HEK293 (cell line): ENCODE measurements at regions not wholly inside any gene's neighbourhood (a gene's known extent, or its start where the extent isn't known, plus 50 kb on each side); places are given as distances from the start of the nearest gene placed in this dataset.

ENCODE experiments used
- CTCF ChIA-PET: fragments of 350-600 bp; formaldehyde crosslinking; extraction: SDS; loops from one replicate; lab custom pipeline; 2021; ENCODE audit warnings: antibody characterized with exemption; lab: Yijun Ruan, JAX
- POLR2A ChIA-PET: fragments of 300-600 bp; formaldehyde crosslinking; extraction: SDS; loops from one replicate; lab custom pipeline; 2020; ENCODE audit warnings: antibody characterized with exemption, inconsistent platforms; lab: Yijun Ruan, JAX
- H3K27ac ChIP-seq: fragments of 200-500 bp; sonication (Bioruptor generic); 2 replicates; pipeline ENCODE4 v1.5.1; 2014; ENCODE audit warnings: low read depth, low read length, control low read depth, inconsistent platforms; ENCODE audit errors: extremely low read depth
- H3K36me3 ChIP-seq, 2 experiments: fragments of 200-500 bp in 1 of 2; sonication (Bioruptor generic) in 1 of 2; 1 replicate in 1 of 2; 2 replicates in 1 of 2; pipeline ENCODE4 v1.5.1; 2014 to 2017; ENCODE audit warnings: inconsistent platforms in 2 of 2, low read length in 2 of 2; ENCODE audit not compliant: control insufficient read depth in 2 of 2, insufficient read depth in 1 of 2
- H3K4me1 ChIP-seq: fragments of 200-500 bp; sonication (Bioruptor generic); 2 replicates; pipeline ENCODE4 v1.5.1; 2014; ENCODE audit warnings: mild to moderate bottlenecking, low read length, inconsistent platforms; ENCODE audit not compliant: control insufficient read depth, insufficient read depth
- H3K4me3 ChIP-seq: 2 replicates; pipeline ENCODE4 v1.5.1; 2011; ENCODE audit warnings: low read depth, mild to moderate bottlenecking, control low read depth, low read length, moderate library complexity
- H3K9me3 ChIP-seq: fragments of 200-500 bp; sonication (Bioruptor generic); 2 replicates; pipeline ENCODE4 v1.5.1; 2014; ENCODE audit warnings: low read depth, low read length, inconsistent platforms; ENCODE audit not compliant: control insufficient read depth, insufficient read depth
- GLIS1 ChIP-seq: fragments of 450-650 bp; formaldehyde crosslinking; IDR thresholded peaks from 2 replicates; pipeline ENCODE4 v1.5.1; 2016; ENCODE audit warnings: missing biosample characterization, missing genetic modification characterization
- KLF10 ChIP-seq: fragments of 450-650 bp; IDR thresholded peaks from 2 replicates; pipeline ENCODE4 v1.5.1; 2018; ENCODE audit warnings: missing biosample characterization, mild to moderate bottlenecking, missing genetic modification characterization
- KLF16 ChIP-seq: fragments of 450-650 bp; formaldehyde crosslinking; IDR thresholded peaks from 2 replicates; pipeline ENCODE4 v1.5.1; 2017; ENCODE audit warnings: missing biosample characterization, missing genetic modification characterization
- TRIM28 ChIP-seq: IDR thresholded peaks from 2 replicates; pipeline ENCODE4 v1.6.1; 2011; ENCODE audit warnings: low read length, control low read depth, borderline replicate concordance
- ZNF146 ChIP-seq: fragments of 450-650 bp; formaldehyde crosslinking; IDR thresholded peaks from 2 replicates; pipeline ENCODE4 v1.5.1; 2016; ENCODE audit warnings: missing biosample characterization, missing genetic modification characterization
- ZNF248 ChIP-seq: fragments of 450-650 bp; formaldehyde crosslinking; IDR thresholded peaks from 2 replicates; pipeline ENCODE4 v1.5.1; 2017; ENCODE audit warnings: missing biosample characterization, missing genetic modification characterization
- ZNF548 ChIP-seq: fragments of 450-650 bp; formaldehyde crosslinking; IDR thresholded peaks from 2 replicates; pipeline ENCODE4 v1.5.1; 2016; ENCODE audit warnings: missing biosample characterization, missing genetic modification characterization
- ZNF624 ChIP-seq: fragments of 450-650 bp; formaldehyde crosslinking; IDR thresholded peaks from 2 replicates; pipeline ENCODE4 v1.5.1; 2017; ENCODE audit warnings: missing biosample characterization, missing genetic modification characterization
- ZNF626 ChIP-seq: fragments of 450-650 bp; sonication (Bioruptor Pico); formaldehyde crosslinking; IDR thresholded peaks from 2 replicates; pipeline ENCODE4 v1.5.1; 2018; ENCODE audit warnings: missing biosample characterization, missing genetic modification characterization, inconsistent platforms
- ZSCAN23 ChIP-seq: fragments of 450-650 bp; formaldehyde crosslinking; IDR thresholded peaks from 2 replicates; pipeline ENCODE4 v1.5.1; 2016; ENCODE audit warnings: missing biosample characterization, missing genetic modification characterization
- ZXDB ChIP-seq: fragments of 450-650 bp; formaldehyde crosslinking; IDR thresholded peaks from 2 replicates; pipeline ENCODE4 v1.5.1; 2016; ENCODE audit warnings: missing biosample characterization, missing genetic modification characterization
- TF ChIP-seq, protein P1 (sequence below): fragments of 450-650 bp; formaldehyde crosslinking; IDR thresholded peaks from 2 replicates; pipeline ENCODE4 v1.5.1; 2016; ENCODE audit warnings: missing biosample characterization, missing genetic modification characterization, low read depth
- TF ChIP-seq, protein P2 (sequence below): fragments of 450-650 bp; formaldehyde crosslinking; IDR thresholded peaks from 2 replicates; pipeline ENCODE4 v1.5.1; 2016; ENCODE audit warnings: missing biosample characterization, missing genetic modification characterization
- TF ChIP-seq, protein P3 (sequence below): fragments of 450-650 bp; formaldehyde crosslinking; IDR thresholded peaks from 2 replicates; pipeline ENCODE4 v1.5.1; 2017; ENCODE audit warnings: missing biosample characterization, mild to moderate bottlenecking, missing genetic modification characterization, moderate library complexity

DNA sequence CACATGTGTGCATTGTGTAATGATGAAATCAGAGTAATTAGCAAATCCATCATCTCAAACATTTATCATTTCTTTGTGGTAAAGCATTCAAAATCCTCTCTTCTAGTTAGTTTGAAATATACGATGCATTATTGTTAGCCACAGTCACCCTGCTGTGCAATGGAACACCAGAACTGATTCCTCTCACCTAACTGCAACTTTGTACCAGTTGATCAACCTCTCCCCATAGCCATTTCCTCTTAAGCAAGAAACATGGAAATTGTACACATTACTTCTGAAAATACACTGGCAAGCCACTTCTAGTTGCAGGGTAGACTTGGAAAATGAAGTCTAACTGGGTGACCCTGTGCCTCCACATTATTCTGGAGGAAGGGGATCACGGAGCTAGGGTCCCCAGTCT lies 58.1 kb upstream of the ESR1 start:
- POLR2A ChIA-PET = no interaction called here
- TF ChIP-seq ZNF626 (tag by site-specific recombination) = no peak
- no peak for TF ChIP-seq ZSCAN23 (tag by site-specific recombination)
- TF ChIP-seq ZNF146 (tag by site-specific recombination) = no peak
- Histone ChIP-seq H3K27ac (no peak overlapping the region), H3K36me3 (no peaks in the 10 kb centered on the region), H3K9me3 (no peaks in the 10 kb centered on the region), H3K4me3 (no peak overlapping the region), H3K4me1 (no peaks in the 10 kb centered on the region)
- CTCF ChIA-PET = interaction anchor here (0.7 to 2.9 kb wide), 3 partner anchors 16 to 1660 kb away, joined by 3 to 14 read pairs (median 4); no protein-coding TSS in a partner anchor

DNA sequence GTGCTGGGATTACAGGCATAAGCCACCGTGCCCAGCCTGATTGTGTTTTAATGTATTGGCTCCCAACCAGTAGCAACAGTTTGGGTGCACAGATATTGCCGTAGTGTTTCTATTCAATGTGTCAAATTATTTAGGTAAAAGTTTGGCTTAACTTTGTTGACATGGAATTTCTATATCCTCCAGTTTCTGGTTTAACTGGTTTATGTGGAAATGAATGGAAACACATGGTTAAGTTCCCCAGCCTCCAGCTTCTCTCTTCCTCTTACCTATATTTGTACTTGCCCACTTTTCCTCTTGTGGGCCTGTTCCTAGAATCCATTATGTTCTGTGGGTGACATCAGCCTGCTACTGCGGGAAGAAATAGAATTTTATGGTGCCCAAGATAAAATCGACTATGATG lies 53.9 kb upstream of the ESR1 start:
- POLR2A ChIA-PET = no interaction called here
- H3K4me1 ChIP-seq = no peaks in the 10 kb centered on the region
- no peaks in the 10 kb centered on the region for H3K36me3 ChIP-seq
- TF ChIP-seq GLIS1 (tag by site-specific recombination) = no peak
- TF ChIP-seq KLF16 (tag by site-specific recombination) = no peak
- TF ChIP-seq, all 188 proteins: peak for 0
- no peaks in the 10 kb centered on the region for H3K9me3 ChIP-seq
- no peak overlapping the region for H3K27ac ChIP-seq
- CTCF ChIA-PET = interaction anchor here (0.6 to 1.7 kb wide), 3 partner anchors 12 to 595 kb away, joined by 3 to 5 read pairs (median 5); no protein-coding TSS in a partner anchor
- H3K4me3 ChIP-seq = no peak overlapping the region

DNA sequence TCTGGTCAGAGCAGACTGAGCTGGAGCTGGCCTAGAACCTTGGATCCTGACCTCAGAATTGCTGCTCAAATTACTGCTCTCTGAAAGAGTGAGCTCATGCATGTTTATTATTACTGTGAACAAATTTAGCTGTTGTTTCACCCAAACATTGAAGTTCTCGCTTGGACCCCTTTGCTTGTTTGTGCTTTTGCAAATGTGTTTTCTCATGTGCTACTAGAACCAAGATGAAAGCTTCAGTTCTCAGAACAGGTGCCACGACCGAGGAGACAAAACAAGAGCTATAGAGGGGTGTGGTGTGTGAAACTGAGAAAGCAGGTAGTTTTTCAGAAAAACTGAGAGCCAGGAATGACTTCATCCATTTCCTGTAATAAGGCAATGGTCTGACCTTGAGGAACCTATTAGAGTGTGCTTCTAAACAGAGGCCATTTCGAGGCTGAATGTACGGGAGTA lies 50.0 kb upstream of the ESR1 start:
- H3K4me1 ChIP-seq = no peaks in the 10 kb centered on the region
- ChIA-PET CTCF (interaction anchor here (1.1 kb wide), 1 partner anchor 368 kb away, joined by 5 read pairs; no protein-coding TSS in a partner anchor), POLR2A (no interaction called here)
- no peaks in the 10 kb centered on the region for H3K36me3 ChIP-seq
- no peak overlapping the region for H3K4me3 ChIP-seq
- TF ChIP-seq, protein P1, sequence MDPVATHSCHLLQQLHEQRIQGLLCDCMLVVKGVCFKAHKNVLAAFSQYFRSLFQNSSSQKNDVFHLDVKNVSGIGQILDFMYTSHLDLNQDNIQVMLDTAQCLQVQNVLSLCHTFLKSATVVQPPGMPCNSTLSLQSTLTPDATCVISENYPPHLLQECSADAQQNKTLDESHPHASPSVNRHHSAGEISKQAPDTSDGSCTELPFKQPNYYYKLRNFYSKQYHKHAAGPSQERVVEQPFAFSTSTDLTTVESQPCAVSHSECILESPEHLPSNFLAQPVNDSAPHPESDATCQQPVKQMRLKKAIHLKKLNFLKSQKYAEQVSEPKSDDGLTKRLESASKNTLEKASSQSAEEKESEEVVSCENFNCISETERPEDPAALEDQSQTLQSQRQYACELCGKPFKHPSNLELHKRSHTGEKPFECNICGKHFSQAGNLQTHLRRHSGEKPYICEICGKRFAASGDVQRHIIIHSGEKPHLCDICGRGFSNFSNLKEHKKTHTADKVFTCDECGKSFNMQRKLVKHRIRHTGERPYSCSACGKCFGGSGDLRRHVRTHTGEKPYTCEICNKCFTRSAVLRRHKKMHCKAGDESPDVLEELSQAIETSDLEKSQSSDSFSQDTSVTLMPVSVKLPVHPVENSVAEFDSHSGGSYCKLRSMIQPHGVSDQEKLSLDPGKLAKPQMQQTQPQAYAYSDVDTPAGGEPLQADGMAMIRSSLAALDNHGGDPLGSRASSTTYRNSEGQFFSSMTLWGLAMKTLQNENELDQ (tag by site-specific recombination) = no peak
- peak; percentile 74; the same call in 1 of the 2 replicates for TF ChIP-seq TRIM28
- no peak for TF ChIP-seq ZNF548
- TF ChIP-seq ZXDB (tag by site-specific recombination) = no peak
- TF ChIP-seq ZNF624 = no peak
- no peak for TF ChIP-seq ZNF248 (tag by site-specific recombination)
- TF ChIP-seq, protein P2, sequence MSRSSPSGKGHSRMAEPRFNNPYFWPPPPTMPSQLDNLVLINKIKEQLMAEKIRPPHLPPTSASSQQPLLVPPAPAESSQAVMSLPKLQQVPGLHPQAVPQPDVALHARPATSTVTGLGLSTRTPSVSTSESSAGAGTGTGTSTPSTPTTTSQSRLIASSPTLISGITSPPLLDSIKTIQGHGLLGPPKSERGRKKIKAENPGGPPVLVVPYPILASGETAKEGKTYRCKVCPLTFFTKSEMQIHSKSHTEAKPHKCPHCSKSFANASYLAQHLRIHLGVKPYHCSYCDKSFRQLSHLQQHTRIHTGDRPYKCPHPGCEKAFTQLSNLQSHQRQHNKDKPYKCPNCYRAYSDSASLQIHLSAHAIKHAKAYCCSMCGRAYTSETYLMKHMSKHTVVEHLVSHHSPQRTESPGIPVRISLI (tag by site-specific recombination) = peak; percentile 58; the same call in 1 of the 2 replicates
- TF ChIP-seq, protein P3, sequence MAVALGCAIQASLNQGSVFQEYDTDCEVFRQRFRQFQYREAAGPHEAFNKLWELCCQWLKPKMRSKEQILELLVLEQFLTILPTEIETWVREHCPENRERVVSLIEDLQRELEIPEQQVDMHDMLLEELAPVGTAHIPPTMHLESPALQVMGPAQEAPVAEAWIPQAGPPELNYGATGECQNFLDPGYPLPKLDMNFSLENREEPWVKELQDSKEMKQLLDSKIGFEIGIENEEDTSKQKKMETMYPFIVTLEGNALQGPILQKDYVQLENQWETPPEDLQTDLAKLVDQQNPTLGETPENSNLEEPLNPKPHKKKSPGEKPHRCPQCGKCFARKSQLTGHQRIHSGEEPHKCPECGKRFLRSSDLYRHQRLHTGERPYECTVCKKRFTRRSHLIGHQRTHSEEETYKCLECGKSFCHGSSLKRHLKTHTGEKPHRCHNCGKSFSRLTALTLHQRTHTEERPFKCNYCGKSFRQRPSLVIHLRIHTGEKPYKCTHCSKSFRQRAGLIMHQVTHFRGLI = no peak
- no peak for TF ChIP-seq KLF10 (tag by site-specific recombination)
- no peak overlapping the region for H3K27ac ChIP-seq
- H3K9me3 ChIP-seq = no peaks in the 10 kb centered on the region
